GM23338 (cell line): ENCODE measurements at regions not wholly inside any gene's neighbourhood (a gene's known extent, or its start where the extent isn't known, plus 50 kb on each side); places are given as distances from the start of the nearest gene placed in this dataset.

Source experiments
- ATAC-seq: fragments of 200-7000 bp; cut with Tn5 transposase; 3 replicates; pipeline ENCODE4 v1.9.1; 2020
- DNase-seq: peaks from one replicate; pipeline ENCODE4 v3.0.0-alpha.2; 2015; ENCODE audit warnings: low spot score
- H2AFZ ChIP-seq: fragments of 200-600 bp; sonication (generic); 2 replicates; pipeline ENCODE4 v1.8.0; 2016; ENCODE audit warnings: antibody characterized with exemption, mild to moderate bottlenecking, moderate library complexity
- H3F3A ChIP-seq: fragments of 200-600 bp; sonication (generic); replicated peaks from 2 replicates; pipeline ENCODE4 v1.8.0; 2017; ENCODE audit warnings: antibody characterized with exemption, mixed run types, low read depth
- H3K27ac ChIP-seq: fragments of 200-600 bp; sonication (generic); 2 replicates; pipeline ENCODE4 v1.6.1; 2016; ENCODE audit warnings: low read depth
- H3K27me3 ChIP-seq: fragments of 200-600 bp; sonication (generic); 2 replicates; pipeline ENCODE4 v1.8.0; 2016; ENCODE audit warnings: mild to moderate bottlenecking, mixed run types, moderate library complexity; ENCODE audit not compliant: insufficient read depth
- H3K36me3 ChIP-seq: fragments of 200-600 bp; sonication (generic); 2 replicates; pipeline ENCODE4 v1.8.0; 2016; ENCODE audit warnings: mild to moderate bottlenecking; ENCODE audit not compliant: insufficient read depth
- H3K4me1 ChIP-seq: fragments of 200-600 bp; sonication (generic); 2 replicates; pipeline ENCODE4 v1.8.0; 2016; ENCODE audit warnings: mild to moderate bottlenecking, moderate library complexity; ENCODE audit not compliant: insufficient read depth
- H3K4me2 ChIP-seq: fragments of 200-600 bp; sonication (generic); 2 replicates; pipeline ENCODE4 v1.7.1; 2017; ENCODE audit warnings: mixed run types
- H3K4me3 ChIP-seq: fragments of 200-600 bp; sonication (generic); 2 replicates; pipeline ENCODE4 v1.6.1; 2016; ENCODE audit warnings: mixed run types
- H3K79me2 ChIP-seq: fragments of 200-600 bp; sonication (generic); replicated peaks from 2 replicates; pipeline ENCODE4 v1.8.0; 2017; ENCODE audit warnings: mild to moderate bottlenecking; ENCODE audit not compliant: insufficient read depth
- H3K9me2 ChIP-seq: fragments of 200-600 bp; sonication (generic); 2 replicates; pipeline ENCODE4 v1.8.0; 2017; ENCODE audit not compliant: insufficient read depth
- H4K20me1 ChIP-seq: fragments of 200-600 bp; sonication (generic); replicated peaks from 2 replicates; pipeline ENCODE4 v1.8.0; 2017; ENCODE audit warnings: mild to moderate bottlenecking; ENCODE audit not compliant: insufficient read depth
- H3K27ac Mint-ChIP-seq: 2 replicates; pipeline ENCODE4 v1.8.0; 2020; ENCODE audit warnings: inconsistent platforms, mild to moderate bottlenecking, moderate library complexity, mixed read lengths
- H3K27me3 Mint-ChIP-seq: 3 replicates; pipeline ENCODE4 v1.8.0; 2022; ENCODE audit warnings: low read depth, mild to moderate bottlenecking, moderate library complexity, mixed read lengths, inconsistent platforms; ENCODE audit not compliant: insufficient read depth, poor library complexity
- H3K36me3 Mint-ChIP-seq: 3 replicates; pipeline ENCODE4 v1.8.0; 2021; ENCODE audit warnings: low read depth, mild to moderate bottlenecking, inconsistent platforms, moderate library complexity, mixed read lengths
- H3K4me1 Mint-ChIP-seq: 3 replicates; pipeline ENCODE4 v1.8.0; 2020; ENCODE audit warnings: mild to moderate bottlenecking, inconsistent platforms, mixed read lengths
- H3K4me3 Mint-ChIP-seq: 3 replicates; pipeline ENCODE4 v1.8.0; 2021; ENCODE audit warnings: moderate library complexity, mild to moderate bottlenecking, inconsistent platforms, mixed read lengths
- H3K9me3 Mint-ChIP-seq: 3 replicates; pipeline ENCODE4 v1.8.0; 2020; ENCODE audit warnings: moderate library complexity, mild to moderate bottlenecking, inconsistent platforms, mixed read lengths
- CREB1 ChIP-seq: fragments of 250-450 bp; sonication (Bioruptor Pico); IDR thresholded peaks from 2 replicates; pipeline ENCODE4 v1.5.0; 2020; ENCODE audit warnings: low read depth, mild to moderate bottlenecking, moderate library complexity
- CTCF ChIP-seq, 2 experiments: fragments of 200-600 bp in 1 of 2; sonication (generic) in 1 of 2; conservative IDR thresholded peaks; 2 replicates each; pipeline versions ENCODE4 v1.5.1 to v1.6.1; 2016 to 2017; ENCODE audit warnings: antibody characterized with exemption in 2 of 2, low read depth in 2 of 2, mild to moderate bottlenecking in 2 of 2, moderate library complexity in 1 of 2
- ETS1 ChIP-seq: IDR thresholded peaks from 2 replicates; pipeline ENCODE4 v1.6.1; 2016; ENCODE audit warnings: antibody characterized with exemption
- EZH2phosphoT487 ChIP-seq: fragments of 200-600 bp; sonication (generic); IDR thresholded peaks from one replicate; pipeline ENCODE4 v1.8.1; 2018; ENCODE audit warnings: antibody characterized with exemption; ENCODE audit not compliant: unreplicated experiment
- JUNB ChIP-seq: IDR thresholded peaks from one replicate; pipeline ENCODE4 v1.6.1; 2016; ENCODE audit warnings: antibody characterized with exemption; ENCODE audit not compliant: unreplicated experiment
- NANOG ChIP-seq: IDR thresholded peaks from 2 replicates; pipeline ENCODE4 v1.6.1; 2016; ENCODE audit warnings: antibody characterized with exemption, borderline replicate concordance
- POLR2AphosphoS5 ChIP-seq: IDR thresholded peaks from 2 replicates; pipeline ENCODE4 v1.6.1; 2016; ENCODE audit warnings: antibody characterized with exemption, low read depth
- STAT1 ChIP-seq: IDR thresholded peaks from one replicate; pipeline ENCODE4 v1.6.1; 2016; ENCODE audit warnings: antibody characterized with exemption; ENCODE audit not compliant: unreplicated experiment
- ZNF114 ChIP-seq: fragments of 250-450 bp; sonication (Bioruptor Pico); IDR thresholded peaks from 2 replicates; pipeline ENCODE4 v1.5.0; 2020; ENCODE audit warnings: mild to moderate bottlenecking, moderate library complexity
- ZNF331 ChIP-seq: fragments of 250-450 bp; sonication (Bioruptor Pico); IDR thresholded peaks from 2 replicates; pipeline ENCODE4 v1.5.0; 2020; ENCODE audit warnings: low read depth, mild to moderate bottlenecking, moderate library complexity
- TF ChIP-seq, protein P1 (sequence below): IDR thresholded peaks from one replicate; pipeline ENCODE4 v1.6.1; 2018; ENCODE audit warnings: antibody characterized with exemption; ENCODE audit not compliant: unreplicated experiment
- TF ChIP-seq, protein P2 (sequence below): fragments of 250-450 bp; sonication (Bioruptor Pico); IDR thresholded peaks from 2 replicates; pipeline ENCODE4 v1.5.0; 2020; ENCODE audit warnings: mild to moderate bottlenecking, moderate library complexity

DNA sequence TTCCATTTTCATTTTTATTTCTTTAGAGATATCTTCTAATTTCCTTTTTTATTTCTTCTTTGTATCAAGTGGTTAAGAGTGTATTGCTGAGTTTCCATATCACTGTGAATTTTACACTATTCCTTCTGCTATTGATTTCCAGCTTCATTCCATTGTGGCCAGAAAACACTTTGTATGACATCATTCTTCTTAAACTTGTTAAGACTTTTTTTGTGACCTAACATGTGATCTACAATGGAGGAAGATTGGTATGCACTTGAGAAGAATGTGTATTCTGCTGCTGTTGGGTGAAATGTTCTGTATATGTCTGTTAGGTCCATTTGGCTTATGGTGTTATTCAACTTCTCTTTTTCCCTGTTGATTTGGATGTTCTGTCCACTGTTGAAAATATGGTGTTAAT is 274.2 kb upstream of the PUM3 start:
- no peaks in the 10 kb centered on the region for H3K4me1 ChIP-seq
- peaks cover 9% of the 10 kb centered on the region for H3K9me3 Mint-ChIP-seq
- no peaks in the 10 kb centered on the region for H3K27me3 ChIP-seq
- H3K36me3 Mint-ChIP-seq = no peaks in the 10 kb centered on the region
- ATAC-seq (no peak), DNase-seq (no peak)
- H3K79me2 ChIP-seq = no peaks in the 10 kb centered on the region
- no peaks in the 10 kb centered on the region for H4K20me1 ChIP-seq
- H3K27ac ChIP-seq = no peak overlapping the region
- H3F3A ChIP-seq = no peaks in the 10 kb centered on the region
- no peaks in the 10 kb centered on the region for H3K9me2 ChIP-seq
- no peak overlapping the region for H3K27ac Mint-ChIP-seq
- no peaks in the 10 kb centered on the region; the same call in 1 of the 2 replicates for H3K36me3 ChIP-seq
- no peak overlapping the region for H2AFZ ChIP-seq
- no peak overlapping the region for H3K4me3 ChIP-seq
- TF ChIP-seq NANOG (no peak), CTCF (conservative IDR thresholded peaks at IDR 0.05; ENCODE audit: low read depth in 2 of 2) (no peak), STAT1 (no peak), ZNF114 (CRISPR knock-in tag) (no peak), POLR2AphosphoS5 (no peak), CREB1 (CRISPR knock-in tag) (no peak), EZH2phosphoT487 (no peak), ZNF331 (CRISPR knock-in tag) (no peak), JUNB (no peak), ETS1 (no peak)
- TF ChIP-seq, protein P1, sequence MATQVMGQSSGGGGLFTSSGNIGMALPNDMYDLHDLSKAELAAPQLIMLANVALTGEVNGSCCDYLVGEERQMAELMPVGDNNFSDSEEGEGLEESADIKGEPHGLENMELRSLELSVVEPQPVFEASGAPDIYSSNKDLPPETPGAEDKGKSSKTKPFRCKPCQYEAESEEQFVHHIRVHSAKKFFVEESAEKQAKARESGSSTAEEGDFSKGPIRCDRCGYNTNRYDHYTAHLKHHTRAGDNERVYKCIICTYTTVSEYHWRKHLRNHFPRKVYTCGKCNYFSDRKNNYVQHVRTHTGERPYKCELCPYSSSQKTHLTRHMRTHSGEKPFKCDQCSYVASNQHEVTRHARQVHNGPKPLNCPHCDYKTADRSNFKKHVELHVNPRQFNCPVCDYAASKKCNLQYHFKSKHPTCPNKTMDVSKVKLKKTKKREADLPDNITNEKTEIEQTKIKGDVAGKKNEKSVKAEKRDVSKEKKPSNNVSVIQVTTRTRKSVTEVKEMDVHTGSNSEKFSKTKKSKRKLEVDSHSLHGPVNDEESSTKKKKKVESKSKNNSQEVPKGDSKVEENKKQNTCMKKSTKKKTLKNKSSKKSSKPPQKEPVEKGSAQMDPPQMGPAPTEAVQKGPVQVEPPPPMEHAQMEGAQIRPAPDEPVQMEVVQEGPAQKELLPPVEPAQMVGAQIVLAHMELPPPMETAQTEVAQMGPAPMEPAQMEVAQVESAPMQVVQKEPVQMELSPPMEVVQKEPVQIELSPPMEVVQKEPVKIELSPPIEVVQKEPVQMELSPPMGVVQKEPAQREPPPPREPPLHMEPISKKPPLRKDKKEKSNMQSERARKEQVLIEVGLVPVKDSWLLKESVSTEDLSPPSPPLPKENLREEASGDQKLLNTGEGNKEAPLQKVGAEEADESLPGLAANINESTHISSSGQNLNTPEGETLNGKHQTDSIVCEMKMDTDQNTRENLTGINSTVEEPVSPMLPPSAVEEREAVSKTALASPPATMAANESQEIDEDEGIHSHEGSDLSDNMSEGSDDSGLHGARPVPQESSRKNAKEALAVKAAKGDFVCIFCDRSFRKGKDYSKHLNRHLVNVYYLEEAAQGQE = no peak
- TF ChIP-seq, protein P2, sequence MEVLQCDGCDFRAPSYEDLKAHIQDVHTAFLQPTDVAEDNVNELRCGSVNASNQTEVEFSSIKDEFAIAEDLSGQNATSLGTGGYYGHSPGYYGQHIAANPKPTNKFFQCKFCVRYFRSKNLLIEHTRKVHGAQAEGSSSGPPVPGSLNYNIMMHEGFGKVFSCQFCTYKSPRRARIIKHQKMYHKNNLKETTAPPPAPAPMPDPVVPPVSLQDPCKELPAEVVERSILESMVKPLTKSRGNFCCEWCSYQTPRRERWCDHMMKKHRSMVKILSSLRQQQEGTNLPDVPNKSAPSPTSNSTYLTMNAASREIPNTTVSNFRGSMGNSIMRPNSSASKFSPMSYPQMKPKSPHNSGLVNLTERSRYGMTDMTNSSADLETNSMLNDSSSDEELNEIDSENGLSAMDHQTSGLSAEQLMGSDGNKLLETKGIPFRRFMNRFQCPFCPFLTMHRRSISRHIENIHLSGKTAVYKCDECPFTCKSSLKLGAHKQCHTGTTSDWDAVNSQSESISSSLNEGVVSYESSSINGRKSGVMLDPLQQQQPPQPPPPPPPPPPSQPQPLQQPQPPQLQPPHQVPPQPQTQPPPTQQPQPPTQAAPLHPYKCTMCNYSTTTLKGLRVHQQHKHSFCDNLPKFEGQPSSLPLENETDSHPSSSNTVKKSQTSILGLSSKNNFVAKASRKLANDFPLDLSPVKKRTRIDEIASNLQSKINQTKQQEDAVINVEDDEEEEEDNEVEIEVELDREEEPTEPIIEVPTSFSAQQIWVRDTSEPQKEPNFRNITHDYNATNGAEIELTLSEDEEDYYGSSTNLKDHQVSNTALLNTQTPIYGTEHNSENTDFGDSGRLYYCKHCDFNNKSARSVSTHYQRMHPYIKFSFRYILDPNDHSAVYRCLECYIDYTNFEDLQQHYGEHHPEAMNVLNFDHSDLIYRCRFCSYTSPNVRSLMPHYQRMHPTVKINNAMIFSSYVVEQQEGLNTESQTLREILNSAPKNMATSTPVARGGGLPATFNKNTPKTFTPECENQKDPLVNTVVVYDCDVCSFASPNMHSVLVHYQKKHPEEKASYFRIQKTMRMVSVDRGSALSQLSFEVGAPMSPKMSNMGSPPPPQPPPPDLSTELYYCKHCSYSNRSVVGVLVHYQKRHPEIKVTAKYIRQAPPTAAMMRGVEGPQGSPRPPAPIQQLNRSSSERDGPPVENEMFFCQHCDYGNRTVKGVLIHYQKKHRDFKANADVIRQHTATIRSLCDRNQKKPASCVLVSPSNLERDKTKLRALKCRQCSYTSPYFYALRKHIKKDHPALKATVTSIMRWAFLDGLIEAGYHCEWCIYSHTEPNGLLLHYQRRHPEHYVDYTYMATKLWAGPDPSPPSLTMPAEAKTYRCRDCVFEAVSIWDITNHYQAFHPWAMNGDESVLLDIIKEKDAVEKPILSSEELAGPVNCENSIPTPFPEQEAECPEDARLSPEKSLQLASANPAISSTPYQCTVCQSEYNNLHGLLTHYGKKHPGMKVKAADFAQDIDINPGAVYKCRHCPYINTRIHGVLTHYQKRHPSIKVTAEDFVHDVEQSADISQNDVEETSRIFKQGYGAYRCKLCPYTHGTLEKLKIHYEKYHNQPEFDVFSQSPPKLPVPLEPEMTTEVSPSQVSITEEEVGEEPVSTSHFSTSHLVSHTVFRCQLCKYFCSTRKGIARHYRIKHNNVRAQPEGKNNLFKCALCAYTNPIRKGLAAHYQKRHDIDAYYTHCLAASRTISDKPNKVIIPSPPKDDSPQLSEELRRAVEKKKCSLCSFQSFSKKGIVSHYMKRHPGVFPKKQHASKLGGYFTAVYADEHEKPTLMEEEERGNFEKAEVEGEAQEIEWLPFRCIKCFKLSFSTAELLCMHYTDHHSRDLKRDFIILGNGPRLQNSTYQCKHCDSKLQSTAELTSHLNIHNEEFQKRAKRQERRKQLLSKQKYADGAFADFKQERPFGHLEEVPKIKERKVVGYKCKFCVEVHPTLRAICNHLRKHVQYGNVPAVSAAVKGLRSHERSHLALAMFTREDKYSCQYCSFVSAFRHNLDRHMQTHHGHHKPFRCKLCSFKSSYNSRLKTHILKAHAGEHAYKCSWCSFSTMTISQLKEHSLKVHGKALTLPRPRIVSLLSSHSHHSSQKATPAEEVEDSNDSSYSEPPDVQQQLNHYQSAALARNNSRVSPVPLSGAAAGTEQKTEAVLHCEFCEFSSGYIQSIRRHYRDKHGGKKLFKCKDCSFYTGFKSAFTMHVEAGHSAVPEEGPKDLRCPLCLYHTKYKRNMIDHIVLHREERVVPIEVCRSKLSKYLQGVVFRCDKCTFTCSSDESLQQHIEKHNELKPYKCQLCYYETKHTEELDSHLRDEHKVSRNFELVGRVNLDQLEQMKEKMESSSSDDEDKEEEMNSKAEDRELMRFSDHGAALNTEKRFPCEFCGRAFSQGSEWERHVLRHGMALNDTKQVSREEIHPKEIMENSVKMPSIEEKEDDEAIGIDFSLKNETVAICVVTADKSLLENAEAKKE = no peak
- H3K4me2 ChIP-seq = no peak overlapping the region
- no peak overlapping the region for H3K4me3 Mint-ChIP-seq
- peaks cover 3% of the 10 kb centered on the region for H3K27me3 Mint-ChIP-seq
- no peaks in the 10 kb centered on the region for H3K4me1 Mint-ChIP-seq
